Astrocyte (in vitro differentiated cells and primary cell): ENCODE measurements at regions not wholly inside any gene's neighbourhood (a gene's known extent, or its start where the extent isn't known, plus 50 kb on each side); places are given as distances from the start of the nearest gene placed in this dataset.

Source experiments
- CTCF ChIP-seq: IDR thresholded peaks from 2 replicates; pipeline ENCODE4 v1.5.1; 2011; ENCODE audit warnings: low read depth, mild to moderate bottlenecking, inconsistent platforms, low read length, moderate library complexity; ENCODE audit not compliant: insufficient read depth
- EZH2 ChIP-seq: IDR thresholded peaks from 2 replicates; pipeline ENCODE4 v1.6.1; 2012; ENCODE audit warnings: mild to moderate bottlenecking, low read length, inconsistent platforms; ENCODE audit not compliant: insufficient read depth

DNA sequence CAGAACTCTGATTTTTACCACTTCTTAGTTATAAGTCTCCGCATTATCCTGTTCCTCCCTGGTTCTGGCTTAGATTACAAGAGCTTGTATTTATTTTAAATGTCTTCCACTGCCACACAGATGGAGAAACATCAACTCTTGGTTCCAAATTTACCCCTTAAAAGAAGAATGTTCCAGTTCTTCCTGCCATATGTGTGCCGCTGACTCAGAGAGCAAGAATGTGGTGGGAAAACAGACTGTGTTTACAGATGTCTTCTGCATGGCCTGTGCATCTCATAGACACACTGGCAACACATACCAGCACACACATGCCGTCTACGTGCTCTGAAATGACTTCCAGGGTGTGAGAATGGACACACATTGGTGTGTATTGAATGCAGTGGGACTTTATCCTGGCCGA is 383.0 kb downstream of the LRIG3 start:
- no peak for TF ChIP-seq CTCF
- no peak for TF ChIP-seq EZH2
